HG02840 (cell line): ENCODE measurements at regions not wholly inside any gene's neighbourhood (a gene's known extent, or its start where the extent isn't known, plus 50 kb on each side); places are given as distances from the start of the nearest gene placed in this dataset.

ENCODE experiments used
- ATAC-seq: cut with Tn5 transposase; IDR thresholded peaks from one replicate; pipeline ENCODE4 v1.9.1; 2021; ENCODE audit warnings: mild to moderate bottlenecking, moderate library complexity, moderate number of reproducible peaks; ENCODE audit not compliant: unreplicated experiment, low FRiP score

- ATAC-seq: no peak
These were observed 749.1 kb upstream of the POT1 start for GRCh38 chr7:125678771-125679170.

GRCh38 chr7:125675640-125676039, 746.0 kb upstream of the POT1 start:
- ATAC-seq: no peak

GRCh38 chr7:125675169-125675568, 745.5 kb upstream of the POT1 start:
- no peak for ATAC-seq

GRCh38 chr7:125670926-125671572, 741.4 kb upstream of the POT1 start:
- no peak for ATAC-seq

GRCh38 chr7:125668321-125668993, 738.8 kb upstream of the POT1 start:
- no peak for ATAC-seq

GRCh38 chr7:125664625-125665024, 735.0 kb upstream of the POT1 start:
- no peak for ATAC-seq

GRCh38 chr7:125663961-125664360, 734.3 kb upstream of the POT1 start:
- no peak for ATAC-seq

GRCh38 chr7:125661677-125662076, 732.1 kb upstream of the POT1 start:
- ATAC-seq: no peak

GRCh38 chr7:125661006-125661405, 731.4 kb upstream of the POT1 start:
- no peak for ATAC-seq

- ATAC-seq: no peak
These were observed 724.5 kb upstream of the POT1 start for GRCh38 chr7:125654076-125654475.

GRCh38 chr7:125651823-125652528, 722.4 kb upstream of the POT1 start:
- ATAC-seq: no peak

GRCh38 chr7:125648543-125648942, 718.9 kb upstream of the POT1 start:
- no peak for ATAC-seq

- ATAC-seq: no peak
These were observed 716.1 kb upstream of the POT1 start for GRCh38 chr7:125645770-125646169.

- ATAC-seq: no peak
These were observed 714.5 kb upstream of the POT1 start for GRCh38 chr7:125644109-125644508.

GRCh38 chr7:125643302-125643701, 713.7 kb upstream of the POT1 start:
- no peak for ATAC-seq

GRCh38 chr7:125641884-125642283, 712.3 kb upstream of the POT1 start:
- no peak for ATAC-seq

GRCh38 chr7:125636320-125636962, 706.8 kb upstream of the POT1 start:
- no peak for ATAC-seq

- ATAC-seq: no peak
These were observed 688.9 kb upstream of the POT1 start for GRCh38 chr7:125618516-125618915.

GRCh38 chr7:125611582-125611981, 682.0 kb upstream of the POT1 start:
- no peak for ATAC-seq

GRCh38 chr7:125606671-125607070, 677.0 kb upstream of the POT1 start:
- no peak for ATAC-seq

GRCh38 chr7:125605241-125605640, 675.6 kb upstream of the POT1 start:
- ATAC-seq: no peak
